ENCODE measurements at regions not wholly inside any gene's neighbourhood (a gene's known extent, or its start where the extent isn't known, plus 50 kb on each side); places are given as distances from the start of the nearest gene placed in this dataset.

DNA sequence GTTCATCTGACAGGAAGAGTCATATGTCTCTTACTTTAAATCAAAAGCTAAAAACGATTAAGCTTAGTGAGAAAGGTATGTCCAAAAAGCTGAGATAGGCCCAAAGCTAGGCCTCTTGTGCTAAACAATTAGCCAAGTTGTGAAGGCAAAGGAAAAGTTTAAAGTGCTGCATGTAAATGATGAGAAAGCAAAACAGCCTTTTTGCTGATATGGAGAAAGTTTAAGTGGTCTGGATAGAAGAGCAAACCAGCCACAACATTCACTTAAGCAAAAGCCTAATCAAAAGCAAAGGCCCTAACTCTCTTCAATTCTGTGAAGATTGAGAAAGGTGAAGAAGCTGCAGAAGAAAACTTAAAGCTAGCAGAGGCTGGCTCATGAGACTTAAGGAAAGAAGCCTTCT lies 511.3 kb upstream of the FAM98A start:
- Histone ChIP-seq H3K56ac (replicated peaks; ENCODE audit: insufficient read length, low read depth, low read length) (no peak overlapping the region), H3K23ac (ENCODE audit: insufficient read length) (no peak overlapping the region), H3K79me1 (ENCODE audit: low read depth, low read length) (no peaks in the 10 kb centered on the region), H3K36me3 (ENCODE audit: control insufficient read depth in 2 of 4, insufficient read depth in 4 of 4, low read length in 3 of 4) (no peaks in the 10 kb centered on the region), H2BK15ac (ENCODE audit: low read length) (no peak overlapping the region), H3K4me2 (ENCODE audit: insufficient read depth in 1 of 2, low read depth in 2 of 2, low read length in 2 of 2) (no peak overlapping the region), H2AK5ac (ENCODE audit: low read depth, low read length) (no peak overlapping the region), H3K27me3 (replicated peaks in 1 of 4; ENCODE audit: control insufficient read depth in 3 of 4, extremely low read depth in 1 of 4, insufficient read depth in 3 of 4, low read length in 3 of 4) (no peaks in the 10 kb centered on the region), H4K5ac (ENCODE audit: insufficient read length, low read depth, low read length) (no peak overlapping the region), H4K91ac (replicated peaks; ENCODE audit: insufficient read length, low read length) (no peak overlapping the region), H3K18ac (ENCODE audit: extremely low read depth, low read length) (no peak overlapping the region), H3K4me1 (replicated peaks in 1 of 4; ENCODE audit: control insufficient read depth in 3 of 4, insufficient read depth in 4 of 4, low read length in 3 of 4) (no peaks in the 10 kb centered on the region), H2BK5ac (ENCODE audit: low read depth, low read length) (no peak overlapping the region), H4K8ac (ENCODE audit: extremely low read depth, insufficient read depth, low read length) (no peak overlapping the region), H2BK12ac (ENCODE audit: low read depth, low read length) (no peak overlapping the region), H3K27ac (ENCODE audit: low read depth, low read length) (no peak overlapping the region), H3K4ac (replicated peaks; ENCODE audit: insufficient read length, low read depth, low read length) (no peak overlapping the region), H4K20me1 (replicated peaks in 1 of 2; ENCODE audit: control insufficient read depth in 1 of 2, insufficient read depth in 2 of 2, low read length in 2 of 2) (no peaks in the 10 kb centered on the region), H3K9ac (replicated peaks in 1 of 4; ENCODE audit: extremely low read depth in 1 of 4, low read depth in 3 of 4, low read length in 3 of 4) (no peak overlapping the region), H2BK20ac (ENCODE audit: low read length) (no peak overlapping the region), H3K14ac (ENCODE audit: insufficient read length) (no peak overlapping the region), H2BK120ac (replicated peaks; ENCODE audit: low read depth, low read length) (no peak overlapping the region), H3K9me3 (ENCODE audit: insufficient read depth in 2 of 2, low read depth in 1 of 2, low read length in 1 of 2) (no peaks in the 10 kb centered on the region), H2AFZ (ENCODE audit: low read length) (no peak overlapping the region), H3K79me2 (ENCODE audit: control insufficient read depth in 1 of 2, insufficient read depth in 2 of 2, low read length in 2 of 2) (no peaks in the 10 kb centered on the region), H3K4me3 (ENCODE audit: extremely low read depth in 1 of 4, insufficient read depth in 2 of 4, low read depth in 3 of 4, low read length in 4 of 4) (no peak overlapping the region), H3K23me2 (ENCODE audit: low read depth, low read length) (no peaks in the 10 kb centered on the region)
- FAIRE-seq (no peak), DNase-seq (ENCODE audit: low read depth in 1 of 2, low spot score in 2 of 2) (no peak)
- no CpG with 5 or more reads among the region's 1 CpG for WGBS, 2 experiments (ENCODE audit: extremely low coverage in 1 of 2, insufficient coverage in 1 of 2, insufficient read length in 1 of 2, insufficient replicate concordance in 2 of 2, low coverage in 1 of 2, low lambda C conversion rate in 2 of 2, missing lambda C conversion rate in 1 of 2)
- TF ChIP-seq SP1 (IDR thresholded peaks at IDR 0.05; ENCODE audit: low read depth, low read length): no peak
- TF ChIP-seq RXRA (IDR thresholded peaks at IDR 0.05; ENCODE audit: insufficient read depth, low read depth, low read length): no peak
- ChIA-PET CTCF (ENCODE audit: partially characterized antibody) (no interaction called here), POLR2A (ENCODE audit: partially characterized antibody) (no interaction called here)

All from H1 (cell line).